ENCODE measurements at regions not wholly inside any gene's neighbourhood (a gene's known extent, or its start where the extent isn't known, plus 50 kb on each side); places are given as distances from the start of the nearest gene placed in this dataset.

- no peaks in the 10 kb centered on the region for H3K9me2 ChIP-seq (replicated peaks; ENCODE audit: control insufficient read depth, low read length)
- H4K20me1 ChIP-seq (ENCODE audit: control insufficient read depth, insufficient read depth, low read depth, low read length), result no peaks in the 10 kb centered on the region
- TF ChIP-seq EZH2phosphoT487 (IDR thresholded peaks at IDR 0.05; ENCODE audit: borderline replicate concordance, low read length) (no peak), CTCF (IDR thresholded peaks at IDR 0.05; ENCODE audit: low read depth, low read length, poor library complexity, severe bottlenecking) (no peak)
- no peak overlapping the region for H3K4me3 ChIP-seq (ENCODE audit: low read length)
- H3K79me2 ChIP-seq (ENCODE audit: control insufficient read depth, low read length), result no peaks in the 10 kb centered on the region
- H3K9me3 ChIP-seq (ENCODE audit: control insufficient read depth, insufficient read depth, low read length), result no peaks in the 10 kb centered on the region
- no peaks in the 10 kb centered on the region for H3K27me3 ChIP-seq (ENCODE audit: control insufficient read depth, low read length)
- H3K4me1 ChIP-seq (ENCODE audit: control insufficient read depth, low read length), result no peaks in the 10 kb centered on the region
- no peaks in the 10 kb centered on the region for H3F3A ChIP-seq (ENCODE audit: control insufficient read depth, insufficient read depth)
- H3K36me3 ChIP-seq (ENCODE audit: control insufficient read depth, low read length), result no peaks in the 10 kb centered on the region
- no peak overlapping the region for H3K4me2 ChIP-seq (ENCODE audit: low read length)
- H3K27ac ChIP-seq (ENCODE audit: low read depth, low read length), result no peak overlapping the region
Measured at GRCh38 chr19:33954686-33955085, 158.0 kb downstream of the KCTD15 start.

- H3F3A ChIP-seq (ENCODE audit: control insufficient read depth, insufficient read depth), result no peaks in the 10 kb centered on the region
- H3K9me2 ChIP-seq (replicated peaks; ENCODE audit: control insufficient read depth, low read length), result no peaks in the 10 kb centered on the region
- H4K20me1 ChIP-seq (ENCODE audit: control insufficient read depth, insufficient read depth, low read depth, low read length), result no peaks in the 10 kb centered on the region
- no peak overlapping the region for H3K4me3 ChIP-seq (ENCODE audit: low read length)
- H3K9me3 ChIP-seq (ENCODE audit: control insufficient read depth, insufficient read depth, low read length), result no peaks in the 10 kb centered on the region
- H3K27ac ChIP-seq (ENCODE audit: low read depth, low read length), result no peak overlapping the region
- H3K36me3 ChIP-seq (ENCODE audit: control insufficient read depth, low read length), result no peaks in the 10 kb centered on the region
- H3K27me3 ChIP-seq (ENCODE audit: control insufficient read depth, low read length), result no peaks in the 10 kb centered on the region
- H3K4me2 ChIP-seq (ENCODE audit: low read length), result no peak overlapping the region
- TF ChIP-seq EZH2phosphoT487 (IDR thresholded peaks at IDR 0.05; ENCODE audit: borderline replicate concordance, low read length) (no peak), CTCF (IDR thresholded peaks at IDR 0.05; ENCODE audit: low read depth, low read length, poor library complexity, severe bottlenecking) (no peak)
- H3K79me2 ChIP-seq (ENCODE audit: control insufficient read depth, low read length), result no peaks in the 10 kb centered on the region
- no peaks in the 10 kb centered on the region for H3K4me1 ChIP-seq (ENCODE audit: control insufficient read depth, low read length)
Measured at GRCh38 chr19:33956941-33957340, 160.3 kb downstream of the KCTD15 start.

- no peak overlapping the region for H3K4me3 ChIP-seq (ENCODE audit: low read length)
- no peaks in the 10 kb centered on the region for H3F3A ChIP-seq (ENCODE audit: control insufficient read depth, insufficient read depth)
- no peaks in the 10 kb centered on the region for H3K79me2 ChIP-seq (ENCODE audit: control insufficient read depth, low read length)
- H3K4me2 ChIP-seq (ENCODE audit: low read length), result no peak overlapping the region
- H3K36me3 ChIP-seq (ENCODE audit: control insufficient read depth, low read length), result no peaks in the 10 kb centered on the region
- no peaks in the 10 kb centered on the region for H3K9me2 ChIP-seq (replicated peaks; ENCODE audit: control insufficient read depth, low read length)
- H3K4me1 ChIP-seq (ENCODE audit: control insufficient read depth, low read length), result no peaks in the 10 kb centered on the region
- no peaks in the 10 kb centered on the region for H3K9me3 ChIP-seq (ENCODE audit: control insufficient read depth, insufficient read depth, low read length)
- H4K20me1 ChIP-seq (ENCODE audit: control insufficient read depth, insufficient read depth, low read depth, low read length), result no peaks in the 10 kb centered on the region
- H3K27me3 ChIP-seq (ENCODE audit: control insufficient read depth, low read length), result no peaks in the 10 kb centered on the region
- TF ChIP-seq CTCF (IDR thresholded peaks at IDR 0.05; ENCODE audit: low read depth, low read length, poor library complexity, severe bottlenecking), result no peak
- TF ChIP-seq EZH2phosphoT487 (IDR thresholded peaks at IDR 0.05; ENCODE audit: borderline replicate concordance, low read length), result no peak
- H3K27ac ChIP-seq (ENCODE audit: low read depth, low read length), result no peak overlapping the region
Measured at GRCh38 chr19:33957804-33958203, 161.1 kb downstream of the KCTD15 start.

GRCh38 chr19:33960566-33960965 is 163.9 kb downstream of the KCTD15 start:
- Histone ChIP-seq H4K20me1 (ENCODE audit: control insufficient read depth, insufficient read depth, low read depth, low read length) (no peaks in the 10 kb centered on the region), H3K36me3 (ENCODE audit: control insufficient read depth, low read length) (no peaks in the 10 kb centered on the region)

More at GRCh38 chr19:33960566-33960965, 163.9 kb downstream of the KCTD15 start:
- no peaks in the 10 kb centered on the region for H3K79me2 ChIP-seq (ENCODE audit: control insufficient read depth, low read length)
- no peaks in the 10 kb centered on the region for H3K9me3 ChIP-seq (ENCODE audit: control insufficient read depth, insufficient read depth, low read length)
- no peak overlapping the region for H3K4me2 ChIP-seq (ENCODE audit: low read length)
- no peaks in the 10 kb centered on the region for H3F3A ChIP-seq (ENCODE audit: control insufficient read depth, insufficient read depth)
- no peak for TF ChIP-seq EZH2phosphoT487 (IDR thresholded peaks at IDR 0.05; ENCODE audit: borderline replicate concordance, low read length)
- TF ChIP-seq CTCF (IDR thresholded peaks at IDR 0.05; ENCODE audit: low read depth, low read length, poor library complexity, severe bottlenecking), result no peak
- no peaks in the 10 kb centered on the region for H3K9me2 ChIP-seq (replicated peaks; ENCODE audit: control insufficient read depth, low read length)
- no peak overlapping the region for H3K27ac ChIP-seq (ENCODE audit: low read depth, low read length)
- H3K4me1 ChIP-seq (ENCODE audit: control insufficient read depth, low read length), result no peaks in the 10 kb centered on the region
- no peak overlapping the region for H3K4me3 ChIP-seq (ENCODE audit: low read length)
- no peaks in the 10 kb centered on the region for H3K27me3 ChIP-seq (ENCODE audit: control insufficient read depth, low read length)
